ENCODE measurements at regions not wholly inside any gene's neighbourhood (a gene's known extent, or its start where the extent isn't known, plus 50 kb on each side); places are given as distances from the start of the nearest gene placed in this dataset.

DNA sequence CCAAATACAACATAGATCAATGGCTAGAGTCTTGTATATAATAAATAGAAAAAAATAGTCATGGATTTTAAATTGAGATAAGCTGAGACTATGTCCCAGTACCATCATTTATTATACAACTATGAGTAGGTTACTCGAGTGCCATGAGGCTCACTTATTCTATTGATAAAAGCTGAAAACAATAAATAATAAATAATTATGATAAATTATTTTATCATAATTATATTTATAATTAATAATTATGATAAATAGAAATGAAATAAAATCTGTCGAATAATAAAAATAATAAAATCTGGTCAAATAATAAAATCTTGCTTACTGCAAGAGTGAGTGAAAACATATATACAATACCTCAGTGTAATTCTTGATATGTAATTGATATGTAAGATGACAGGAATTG, 801.4 kb downstream of the FAM181B start:
- TF ChIP-seq, protein P1, sequence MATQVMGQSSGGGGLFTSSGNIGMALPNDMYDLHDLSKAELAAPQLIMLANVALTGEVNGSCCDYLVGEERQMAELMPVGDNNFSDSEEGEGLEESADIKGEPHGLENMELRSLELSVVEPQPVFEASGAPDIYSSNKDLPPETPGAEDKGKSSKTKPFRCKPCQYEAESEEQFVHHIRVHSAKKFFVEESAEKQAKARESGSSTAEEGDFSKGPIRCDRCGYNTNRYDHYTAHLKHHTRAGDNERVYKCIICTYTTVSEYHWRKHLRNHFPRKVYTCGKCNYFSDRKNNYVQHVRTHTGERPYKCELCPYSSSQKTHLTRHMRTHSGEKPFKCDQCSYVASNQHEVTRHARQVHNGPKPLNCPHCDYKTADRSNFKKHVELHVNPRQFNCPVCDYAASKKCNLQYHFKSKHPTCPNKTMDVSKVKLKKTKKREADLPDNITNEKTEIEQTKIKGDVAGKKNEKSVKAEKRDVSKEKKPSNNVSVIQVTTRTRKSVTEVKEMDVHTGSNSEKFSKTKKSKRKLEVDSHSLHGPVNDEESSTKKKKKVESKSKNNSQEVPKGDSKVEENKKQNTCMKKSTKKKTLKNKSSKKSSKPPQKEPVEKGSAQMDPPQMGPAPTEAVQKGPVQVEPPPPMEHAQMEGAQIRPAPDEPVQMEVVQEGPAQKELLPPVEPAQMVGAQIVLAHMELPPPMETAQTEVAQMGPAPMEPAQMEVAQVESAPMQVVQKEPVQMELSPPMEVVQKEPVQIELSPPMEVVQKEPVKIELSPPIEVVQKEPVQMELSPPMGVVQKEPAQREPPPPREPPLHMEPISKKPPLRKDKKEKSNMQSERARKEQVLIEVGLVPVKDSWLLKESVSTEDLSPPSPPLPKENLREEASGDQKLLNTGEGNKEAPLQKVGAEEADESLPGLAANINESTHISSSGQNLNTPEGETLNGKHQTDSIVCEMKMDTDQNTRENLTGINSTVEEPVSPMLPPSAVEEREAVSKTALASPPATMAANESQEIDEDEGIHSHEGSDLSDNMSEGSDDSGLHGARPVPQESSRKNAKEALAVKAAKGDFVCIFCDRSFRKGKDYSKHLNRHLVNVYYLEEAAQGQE (IDR thresholded peaks at IDR 0.05; ENCODE audit: low read depth): no peak
- TF ChIP-seq EP300 (IDR thresholded peaks at IDR 0.05; ENCODE audit: borderline replicate concordance) (no peak), FOXM1 (IDR thresholded peaks at IDR 0.05; ENCODE audit: borderline replicate concordance, low read depth) (no peak), TEAD4 (IDR thresholded peaks at IDR 0.05) (no peak), RAD21 (IDR thresholded peaks at IDR 0.05; ENCODE audit: low read depth) (no peak), TAF1 (IDR thresholded peaks at IDR 0.05; ENCODE audit: low read depth) (no peak), YY1 (IDR thresholded peaks at IDR 0.05; ENCODE audit: low read depth) (no peak), EGR1 (IDR thresholded peaks at IDR 0.05) (no peak), TCF12 (IDR thresholded peaks at IDR 0.05; ENCODE audit: low read depth) (no peak)

Measured in Ishikawa (cell line).